ENCODE measurements at regions not wholly inside any gene's neighbourhood (a gene's known extent, or its start where the extent isn't known, plus 50 kb on each side); places are given as distances from the start of the nearest gene placed in this dataset.
"Not testable (repeated sequence)": the region's sequence is repeated elsewhere in the genome, so short reads cannot be mapped to it uniquely, and the experiment has no call there.

DNA sequence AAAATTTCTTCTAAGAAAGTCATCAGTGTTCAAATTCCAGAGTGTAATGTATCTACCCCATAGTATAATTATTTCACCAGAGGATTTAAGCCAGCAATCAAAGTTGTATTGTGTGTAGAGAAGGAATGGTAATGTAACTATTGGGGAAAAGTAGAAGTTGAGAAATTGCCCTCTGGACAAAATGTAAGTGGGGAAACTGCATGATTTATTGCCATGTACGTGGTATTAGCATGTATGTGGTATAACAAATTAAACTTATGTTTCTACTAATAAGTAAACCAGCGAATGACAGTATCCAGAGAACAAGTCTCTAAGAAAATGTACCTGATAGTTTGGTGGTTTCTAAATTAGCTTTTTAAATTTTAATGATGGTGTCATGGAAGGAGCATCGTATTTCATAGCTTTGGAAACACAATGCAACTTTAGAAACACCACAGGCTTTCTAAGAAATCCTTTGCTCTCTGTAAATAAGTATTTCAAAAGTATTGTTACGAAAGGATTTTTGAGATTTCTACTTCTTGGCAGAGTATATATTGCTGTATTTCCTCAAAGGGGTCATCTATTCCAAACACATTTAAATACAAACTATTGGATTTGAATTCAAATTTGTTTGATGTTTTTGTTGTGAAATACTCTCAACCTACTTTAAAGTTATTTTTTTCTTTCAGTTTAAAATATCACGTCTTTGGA lies 1018.9 kb upstream of the ZEB2 start:
- TF ChIP-seq, protein P1, sequence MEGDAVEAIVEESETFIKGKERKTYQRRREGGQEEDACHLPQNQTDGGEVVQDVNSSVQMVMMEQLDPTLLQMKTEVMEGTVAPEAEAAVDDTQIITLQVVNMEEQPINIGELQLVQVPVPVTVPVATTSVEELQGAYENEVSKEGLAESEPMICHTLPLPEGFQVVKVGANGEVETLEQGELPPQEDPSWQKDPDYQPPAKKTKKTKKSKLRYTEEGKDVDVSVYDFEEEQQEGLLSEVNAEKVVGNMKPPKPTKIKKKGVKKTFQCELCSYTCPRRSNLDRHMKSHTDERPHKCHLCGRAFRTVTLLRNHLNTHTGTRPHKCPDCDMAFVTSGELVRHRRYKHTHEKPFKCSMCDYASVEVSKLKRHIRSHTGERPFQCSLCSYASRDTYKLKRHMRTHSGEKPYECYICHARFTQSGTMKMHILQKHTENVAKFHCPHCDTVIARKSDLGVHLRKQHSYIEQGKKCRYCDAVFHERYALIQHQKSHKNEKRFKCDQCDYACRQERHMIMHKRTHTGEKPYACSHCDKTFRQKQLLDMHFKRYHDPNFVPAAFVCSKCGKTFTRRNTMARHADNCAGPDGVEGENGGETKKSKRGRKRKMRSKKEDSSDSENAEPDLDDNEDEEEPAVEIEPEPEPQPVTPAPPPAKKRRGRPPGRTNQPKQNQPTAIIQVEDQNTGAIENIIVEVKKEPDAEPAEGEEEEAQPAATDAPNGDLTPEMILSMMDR (IDR thresholded peaks at IDR 0.05; ENCODE audit: control extremely low read depth, extremely low read depth, low read depth, missing control alignments), result no peak
- POLR2A ChIA-PET, result no interaction called here
- CTCF ChIA-PET, result no interaction called here
- DNase-seq (ENCODE audit: extremely low spot score), result no peak

DNA sequence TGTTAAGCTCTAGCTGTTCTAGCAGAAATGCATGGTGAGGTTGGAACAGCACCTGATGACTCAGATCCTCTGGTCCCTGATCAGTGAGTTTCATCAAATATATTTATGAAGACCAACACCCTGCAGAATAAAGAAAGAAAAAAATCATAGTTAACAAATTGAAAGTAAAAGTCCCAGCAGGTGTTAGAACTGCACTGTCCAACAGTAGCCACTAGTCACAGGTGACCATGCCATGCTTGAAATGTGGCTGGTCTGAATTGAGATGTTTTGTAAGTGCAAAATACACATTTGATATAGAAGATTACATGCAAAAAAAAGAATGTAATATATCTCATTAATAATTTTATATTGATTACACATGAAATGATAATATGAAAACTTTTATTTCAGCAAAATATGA lies 1010.7 kb upstream of the ZEB2 start:
- POLR2A ChIA-PET, result no interaction called here
- CTCF ChIA-PET, result no interaction called here
- TF ChIP-seq, protein P1 (IDR thresholded peaks at IDR 0.05; ENCODE audit: control extremely low read depth, extremely low read depth, low read depth, missing control alignments), result no peak
- no peak for DNase-seq (ENCODE audit: extremely low spot score)

DNA sequence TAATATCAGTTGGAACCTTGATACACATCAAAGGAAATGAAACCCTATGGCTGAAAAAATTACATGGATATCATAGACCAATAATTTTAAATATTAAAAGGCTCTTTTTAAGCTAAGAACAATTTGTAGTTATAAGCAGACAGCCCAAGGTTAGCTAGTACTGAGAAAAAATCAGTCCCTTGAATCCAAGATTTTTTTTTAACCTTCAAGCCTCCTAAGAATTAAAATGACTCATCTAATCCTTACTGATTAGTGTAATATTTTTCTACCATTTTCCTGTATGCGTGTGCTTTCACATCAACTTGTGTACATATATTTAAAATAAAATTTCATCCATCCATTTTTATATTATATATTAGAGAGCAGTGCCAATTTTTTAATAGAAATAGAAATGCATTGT lies 1004.9 kb upstream of the ZEB2 start:
- CTCF ChIA-PET, result no interaction called here
- TF ChIP-seq, protein P1 (IDR thresholded peaks at IDR 0.05; ENCODE audit: control extremely low read depth, extremely low read depth, low read depth, missing control alignments), result no peak
- no peak for DNase-seq (ENCODE audit: extremely low spot score)
- POLR2A ChIA-PET, result no interaction called here

DNA sequence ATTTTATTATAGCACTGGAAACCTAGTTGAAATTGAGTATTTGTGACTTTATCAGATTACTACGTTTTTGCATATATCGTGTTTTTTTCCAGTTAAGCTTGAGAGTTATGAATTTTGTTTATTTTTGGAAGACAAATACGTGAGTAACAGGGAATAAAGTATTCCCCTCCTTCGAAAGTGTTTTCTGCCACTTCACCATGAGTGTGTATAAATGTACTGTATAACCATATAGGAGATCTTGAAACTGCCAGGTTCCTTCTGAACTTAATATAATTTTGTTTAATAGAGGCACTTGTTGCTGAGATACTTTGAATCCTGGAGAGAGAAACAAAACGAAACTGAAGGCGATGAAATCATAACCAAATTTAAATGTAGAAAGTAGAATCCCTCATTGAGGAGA lies 1004.4 kb upstream of the ZEB2 start:
- no peak for DNase-seq (ENCODE audit: extremely low spot score)
- ChIA-PET CTCF (no interaction called here), POLR2A (no interaction called here)
- TF ChIP-seq, protein P1 (IDR thresholded peaks at IDR 0.05; ENCODE audit: control extremely low read depth, extremely low read depth, low read depth, missing control alignments), result no peak

DNA sequence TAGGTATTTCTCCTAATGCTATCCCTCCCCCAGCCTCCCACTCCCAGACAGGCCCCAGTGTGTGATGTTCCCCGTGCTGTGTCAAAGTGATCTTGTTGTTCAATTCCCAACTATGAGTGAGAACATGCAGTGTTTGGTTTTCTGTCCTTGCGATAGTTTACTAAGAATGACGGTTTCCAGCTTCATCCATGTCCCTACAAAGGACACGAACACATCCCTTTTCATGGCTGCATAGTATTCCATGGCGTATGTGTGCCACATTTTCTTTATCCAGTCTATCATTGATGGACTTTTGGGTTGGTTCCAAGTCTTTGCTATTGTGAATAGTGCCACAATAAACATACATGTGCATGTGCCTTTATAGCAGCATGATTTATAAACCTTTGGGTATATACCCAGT lies 999.3 kb upstream of the ZEB2 start:
- DNase-seq (ENCODE audit: extremely low spot score); POLR2A ChIA-PET; CTCF ChIA-PET: not testable (repeated sequence)

DNA sequence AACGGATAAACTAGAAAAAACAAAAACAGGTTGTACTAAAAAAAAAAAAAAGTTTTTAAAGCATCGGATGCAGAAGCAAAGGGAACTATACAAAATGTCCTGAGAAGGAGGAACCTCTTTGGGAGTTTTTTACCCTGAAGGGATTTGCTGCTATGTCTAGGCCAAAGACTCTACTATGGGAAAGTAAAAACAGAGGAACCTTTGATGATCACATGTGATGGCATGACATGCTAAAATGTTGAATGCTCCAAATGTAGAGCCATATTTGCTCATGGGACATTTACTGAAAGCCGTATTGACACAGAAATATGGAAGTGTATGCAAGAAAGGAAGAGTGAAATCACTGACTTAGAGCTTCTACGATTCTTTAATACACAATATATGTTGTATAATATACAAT lies 992.0 kb upstream of the ZEB2 start:
- DNase-seq (ENCODE audit: extremely low spot score), result no peak
- POLR2A ChIA-PET, result no interaction called here
- CTCF ChIA-PET, result no interaction called here
- TF ChIP-seq, protein P1 (IDR thresholded peaks at IDR 0.05; ENCODE audit: control extremely low read depth, extremely low read depth, low read depth, missing control alignments), result no peak

DNA sequence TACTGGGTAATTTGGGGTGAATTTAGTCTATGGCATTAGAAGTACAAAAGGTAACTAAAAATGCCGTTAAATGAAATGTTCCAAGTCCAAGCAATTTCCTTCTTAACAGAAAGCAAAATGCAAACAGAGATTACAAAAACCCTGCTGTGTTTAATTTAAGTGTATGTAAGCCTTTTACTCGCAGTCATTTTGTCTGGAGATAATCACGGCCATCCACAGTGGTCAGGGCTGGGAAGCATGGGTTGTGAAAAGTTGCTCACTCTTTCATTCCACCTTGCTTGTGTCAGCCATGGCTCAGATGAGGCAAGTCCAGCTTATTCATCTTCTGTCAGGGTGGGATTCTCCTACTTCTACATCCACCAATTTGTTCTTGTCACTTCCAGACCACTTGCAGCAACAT lies 983.6 kb upstream of the ZEB2 start:
- POLR2A ChIA-PET, result no interaction called here
- CTCF ChIA-PET, result no interaction called here
- no peak for DNase-seq (ENCODE audit: extremely low spot score)
- TF ChIP-seq, protein P1 (IDR thresholded peaks at IDR 0.05; ENCODE audit: control extremely low read depth, extremely low read depth, low read depth, missing control alignments), result no peak
